GM18868 (cell line): ENCODE measurements at regions not wholly inside any gene's neighbourhood (a gene's known extent, or its start where the extent isn't known, plus 50 kb on each side); places are given as distances from the start of the nearest gene placed in this dataset.

Experiments
- ATAC-seq: cut with Tn5 transposase; IDR thresholded peaks from one replicate; pipeline ENCODE4 v1.9.1; 2021; ENCODE audit warnings: mild to moderate bottlenecking, moderate library complexity; ENCODE audit not compliant: unreplicated experiment

DNA sequence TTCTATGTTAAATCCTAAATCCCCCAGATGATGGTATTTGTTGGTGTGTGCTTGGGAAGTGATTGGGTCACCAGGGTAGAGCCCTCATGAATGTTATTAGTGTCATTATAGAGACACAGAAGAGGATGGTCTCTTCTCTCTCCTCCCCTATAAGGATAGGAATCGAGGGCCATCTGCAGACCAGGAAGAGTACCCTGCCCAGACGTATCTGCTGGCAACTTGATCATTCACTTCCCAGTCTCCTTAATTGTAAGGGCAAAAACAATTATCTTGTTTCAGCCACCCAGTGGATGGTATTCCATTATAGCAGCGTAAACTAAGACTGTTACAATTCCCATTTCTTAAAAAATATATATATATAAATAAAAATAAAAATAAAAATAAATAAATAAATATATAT lies 892.2 kb downstream of the SI start:
- ATAC-seq = no peak

DNA sequence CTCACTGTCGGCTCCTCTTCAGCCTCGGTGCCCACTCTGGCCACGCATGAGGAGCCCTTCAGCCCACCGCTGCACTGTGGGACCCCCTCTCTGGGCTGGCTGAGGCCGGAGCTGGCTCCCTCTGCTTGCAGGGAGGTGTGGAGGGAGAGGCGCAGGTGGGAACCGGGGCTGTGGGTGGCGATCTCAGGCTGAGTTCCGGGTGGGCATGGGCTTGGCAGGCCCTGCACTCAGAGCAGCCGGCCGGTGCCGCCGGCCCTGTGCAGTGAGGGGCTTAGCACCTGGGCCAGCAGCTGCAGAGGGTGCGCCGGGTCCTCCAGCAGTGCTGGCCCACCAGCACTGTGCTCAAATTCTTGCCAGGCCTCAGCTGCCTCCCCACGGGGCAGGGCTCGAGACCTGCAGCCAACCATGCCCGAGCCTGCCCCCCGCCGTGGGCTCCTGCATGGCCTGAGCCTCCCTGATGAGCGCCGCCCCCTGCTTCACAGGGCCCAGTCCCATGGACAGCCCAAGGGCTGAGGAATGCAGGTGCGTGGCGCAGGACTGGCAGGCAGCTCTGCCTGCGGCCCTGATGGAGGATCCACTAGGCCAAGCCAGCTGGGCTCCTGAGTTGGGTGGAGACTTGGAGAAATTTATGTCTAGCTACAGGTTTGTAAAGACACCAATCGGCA lies 899.1 kb downstream of the SI start:
- ATAC-seq = no peak

DNA sequence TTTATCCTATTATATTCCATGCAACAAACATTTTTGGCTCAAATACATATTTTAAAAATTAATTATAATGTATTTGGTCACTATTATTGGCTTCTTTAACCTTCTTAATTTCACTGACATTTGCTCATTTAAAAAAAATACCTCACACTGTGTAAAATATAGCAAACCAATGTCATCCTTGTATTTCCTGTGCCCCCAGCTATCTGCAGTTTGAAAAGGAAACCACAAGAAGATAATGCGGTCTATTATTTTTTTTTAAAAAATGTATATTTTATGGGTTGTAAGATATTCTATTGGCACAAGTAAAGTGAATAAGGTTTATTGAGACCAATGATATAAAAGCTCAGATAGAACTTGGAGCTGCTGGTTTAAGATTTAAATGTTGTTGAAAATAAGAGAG lies 904.2 kb downstream of the SI start:
- no peak for ATAC-seq

DNA sequence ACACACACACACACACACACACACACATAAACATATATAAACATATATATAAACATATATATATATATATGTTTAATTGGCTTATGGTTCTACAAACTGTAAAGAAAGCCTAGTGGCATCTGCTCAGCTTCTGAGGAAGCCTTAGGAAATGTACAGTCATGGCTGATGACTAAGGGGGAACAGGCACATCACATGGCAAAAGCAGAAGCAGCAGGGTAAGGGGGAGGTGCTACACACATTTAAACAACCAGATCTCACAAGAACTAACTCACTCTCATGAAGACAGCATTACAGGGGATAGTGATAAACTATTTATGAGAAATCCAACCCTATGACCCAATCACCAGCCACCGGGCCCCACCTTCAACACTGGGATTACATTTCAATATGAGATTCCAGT lies 922.9 kb downstream of the SI start:
- no peak for ATAC-seq

DNA sequence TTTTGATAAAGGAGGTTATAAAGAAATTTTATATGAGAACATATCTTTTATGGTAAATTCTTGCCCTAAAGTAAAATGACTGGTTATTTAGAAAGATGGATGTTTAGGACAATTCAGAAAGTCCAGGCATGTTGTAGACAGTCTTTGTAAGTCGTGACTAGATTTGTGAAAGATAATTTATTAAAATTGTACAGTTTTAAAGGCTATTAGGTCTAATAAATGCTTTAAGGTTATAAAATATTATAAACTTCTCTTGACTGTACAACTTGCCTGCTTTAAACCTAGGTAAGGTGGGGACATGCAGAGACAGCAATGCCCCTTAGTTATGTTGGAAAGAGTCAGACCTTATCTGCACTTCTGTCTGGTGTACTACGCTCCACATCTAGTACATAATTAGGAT lies 933.5 kb downstream of the SI start:
- ATAC-seq = no peak

DNA sequence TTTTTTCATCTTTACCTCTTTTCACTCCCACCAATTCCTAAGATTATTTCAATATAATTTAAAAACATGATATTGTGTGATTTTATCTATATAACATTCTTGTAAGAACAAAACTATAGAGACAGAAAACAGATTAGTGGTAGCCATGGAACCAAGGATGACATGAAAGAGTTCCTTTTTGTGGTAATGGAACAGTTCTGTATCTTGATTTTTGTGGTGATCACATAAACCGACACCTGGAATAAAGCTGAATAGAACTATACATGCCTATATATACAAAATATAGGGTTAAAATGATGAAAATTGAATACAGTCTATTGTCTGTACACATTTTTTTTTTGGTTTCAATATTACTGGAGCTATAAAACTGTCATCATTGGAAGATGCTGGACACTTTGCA lies 945.4 kb downstream of the SI start:
- ATAC-seq = no peak

DNA sequence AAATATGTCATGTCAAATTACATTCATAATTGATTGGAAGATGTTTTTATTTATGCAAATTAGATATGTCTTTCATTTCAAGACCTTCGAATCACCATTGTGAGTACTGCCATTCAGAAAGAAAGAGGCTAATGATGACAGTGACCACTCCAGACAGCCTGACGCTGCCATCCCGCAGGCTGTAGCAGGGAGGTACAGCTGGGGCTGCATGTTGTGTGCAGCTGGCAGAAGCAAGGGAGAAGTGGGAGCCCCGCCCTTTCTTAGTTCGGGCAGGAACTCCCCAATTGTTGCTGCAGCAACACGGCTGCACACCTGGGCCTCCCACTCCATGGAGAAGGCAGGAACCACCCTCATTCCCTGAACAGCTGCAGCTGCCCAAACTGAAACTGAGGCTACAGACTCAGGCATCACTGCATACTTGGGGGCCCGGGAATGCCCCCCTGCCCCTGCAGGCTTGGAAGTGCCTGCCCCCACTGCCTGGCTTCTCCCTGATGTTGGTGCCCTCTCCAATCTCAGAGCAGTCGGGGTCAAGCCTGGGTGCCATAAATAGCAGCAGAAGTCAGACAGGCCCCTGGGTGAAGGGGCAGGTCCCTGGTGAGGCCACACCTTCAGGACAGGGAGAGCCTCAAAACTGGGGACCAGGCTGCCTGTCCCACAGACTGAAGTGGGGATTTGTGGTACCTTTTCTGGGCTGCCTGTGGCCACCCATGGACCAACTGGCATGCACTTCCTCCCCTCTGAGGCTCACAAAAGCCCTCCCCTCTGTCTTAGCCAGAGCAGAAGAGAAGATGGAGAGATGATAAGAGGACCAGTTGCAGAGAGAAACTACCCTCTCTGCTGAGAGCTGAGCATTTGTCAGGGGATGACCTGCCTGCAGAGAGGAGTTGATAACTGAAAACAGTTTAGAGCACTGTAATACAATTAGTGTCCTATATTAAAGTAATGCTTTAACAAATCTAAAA lies 964.6 kb downstream of the SI start:
- no peak for ATAC-seq

DNA sequence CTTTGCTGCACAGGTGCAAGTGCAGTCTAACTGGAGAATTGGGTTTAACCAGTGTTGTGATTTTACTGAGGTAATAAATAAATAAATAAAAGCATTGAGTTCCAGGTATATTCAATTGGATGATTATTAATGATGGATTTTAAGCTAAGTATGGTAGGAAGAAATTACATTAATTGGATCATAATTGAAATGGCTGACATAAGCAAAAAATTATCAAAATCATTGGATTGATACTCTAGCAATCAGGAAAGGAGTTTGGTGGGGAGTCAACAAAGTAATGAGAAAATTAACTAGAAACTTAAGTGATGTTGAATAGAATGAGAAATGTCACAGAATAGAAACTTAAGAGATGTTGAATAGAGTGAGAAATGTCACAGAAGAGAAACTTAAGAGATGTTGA lies 981.9 kb downstream of the SI start:
- ATAC-seq = no peak

DNA sequence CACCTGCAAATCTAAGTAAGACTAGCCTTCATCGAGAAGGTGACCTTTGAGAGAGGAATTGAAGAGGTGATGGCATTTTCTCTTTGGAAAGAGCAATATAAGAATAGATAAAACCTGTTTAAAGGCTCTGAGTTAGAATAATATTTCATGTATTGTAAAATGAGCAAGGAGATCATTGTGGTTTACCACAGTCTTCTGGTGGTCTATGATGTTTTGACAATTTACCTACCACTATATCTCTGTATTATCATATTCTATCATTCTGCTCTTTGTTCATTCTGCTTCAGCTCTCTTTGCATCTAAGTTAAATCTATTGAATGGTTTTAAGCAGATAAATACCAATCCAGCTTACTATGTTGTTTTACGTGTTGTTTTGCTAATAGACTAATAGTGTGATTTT lies 982.3 kb downstream of the SI start:
- no peak for ATAC-seq

DNA sequence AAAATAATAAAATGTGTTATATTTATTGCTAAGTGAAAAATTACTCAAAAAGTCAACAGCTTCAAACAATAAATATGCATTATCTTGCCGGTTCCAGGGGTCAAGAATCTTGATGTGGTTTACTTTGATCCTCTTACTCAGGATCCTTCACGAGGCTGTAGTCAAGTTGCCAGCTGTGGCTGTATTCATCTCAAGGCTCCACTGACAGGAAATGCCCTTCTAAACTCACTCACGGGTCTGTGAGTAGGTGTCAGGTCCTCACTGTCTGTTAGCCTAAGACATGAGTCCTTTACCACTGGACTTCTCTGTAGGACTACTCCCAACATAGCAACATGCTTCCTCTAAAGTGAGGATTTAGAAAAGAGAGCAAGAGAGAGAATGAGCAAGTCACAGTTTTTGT lies 983.0 kb downstream of the SI start:
- no peak for ATAC-seq

DNA sequence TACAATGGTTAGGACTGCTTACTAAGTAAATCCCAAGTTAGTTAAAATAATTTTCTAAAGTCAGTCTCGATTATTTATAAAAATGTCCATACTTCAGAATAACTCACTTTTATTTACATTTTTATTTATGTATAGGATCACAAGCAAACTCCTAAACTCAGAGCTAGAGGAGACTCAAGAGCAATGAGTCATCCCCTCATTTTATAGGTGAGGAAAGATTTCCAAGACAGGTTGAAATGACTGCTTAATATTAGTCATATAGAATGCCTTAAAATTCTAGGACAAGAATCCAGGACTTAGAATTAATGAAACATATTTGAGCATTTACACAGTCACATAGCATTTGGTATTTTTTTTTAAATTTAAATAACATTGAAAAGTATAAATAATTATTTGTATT lies 983.8 kb downstream of the SI start:
- no peak for ATAC-seq

DNA sequence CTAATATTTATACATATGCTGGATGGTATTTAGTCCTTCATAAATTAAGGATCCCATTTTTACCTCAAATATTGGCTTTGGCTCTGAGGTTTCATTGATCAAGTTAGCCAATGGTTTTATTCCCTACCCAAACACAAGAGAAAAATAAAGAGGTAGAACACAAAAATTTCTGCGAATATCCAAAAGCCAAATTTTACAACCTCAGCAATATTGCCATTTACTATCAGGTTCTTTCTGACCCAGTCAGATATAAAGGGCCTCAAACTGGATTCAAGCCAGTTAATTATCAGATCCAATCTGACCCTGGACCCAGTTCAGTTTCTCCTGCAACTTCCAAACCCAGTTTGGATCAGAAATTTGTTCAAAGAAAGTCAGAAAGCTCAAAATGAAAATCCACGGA lies 998.1 kb downstream of the SI start:
- ATAC-seq = no peak

DNA sequence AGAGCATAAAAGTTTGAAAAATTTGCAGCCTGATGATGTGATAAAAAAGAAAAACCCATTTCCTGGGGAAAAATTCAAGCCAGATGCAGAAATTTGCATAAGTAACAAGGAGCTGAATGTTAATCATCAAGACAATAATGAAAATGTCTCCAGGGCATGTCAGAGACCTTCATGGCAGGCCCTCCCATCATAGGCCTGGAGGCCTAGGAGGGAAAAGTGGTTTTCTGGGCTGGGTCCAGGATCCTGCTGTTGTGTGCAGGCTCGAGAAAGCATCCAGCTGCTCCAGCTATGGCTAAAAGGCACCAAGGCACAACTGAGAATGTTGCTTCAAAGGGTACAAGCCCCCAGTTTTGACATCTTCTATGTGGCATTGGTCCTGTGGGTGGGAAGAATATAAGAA lies 1014.0 kb downstream of the SI start:
- ATAC-seq = no peak

DNA sequence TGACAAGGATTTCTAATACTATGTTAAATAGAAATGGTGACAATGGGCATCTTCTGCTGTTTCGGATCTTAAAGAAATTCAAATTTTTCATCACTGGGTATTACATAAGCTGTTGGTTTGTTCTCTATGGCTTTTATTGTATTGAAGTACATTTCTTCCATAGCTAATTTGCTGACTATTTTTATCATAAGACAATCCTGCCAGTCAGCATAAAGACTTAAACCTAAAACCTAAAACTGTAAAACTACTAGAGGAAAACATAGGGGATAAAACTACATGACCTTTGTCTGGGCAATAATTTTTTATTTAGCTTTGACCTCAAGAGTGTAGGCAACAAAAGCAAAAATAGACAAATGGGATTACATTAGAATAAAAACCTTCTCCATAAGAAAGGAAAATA lies 1017.4 kb downstream of the SI start:
- ATAC-seq = no peak

DNA sequence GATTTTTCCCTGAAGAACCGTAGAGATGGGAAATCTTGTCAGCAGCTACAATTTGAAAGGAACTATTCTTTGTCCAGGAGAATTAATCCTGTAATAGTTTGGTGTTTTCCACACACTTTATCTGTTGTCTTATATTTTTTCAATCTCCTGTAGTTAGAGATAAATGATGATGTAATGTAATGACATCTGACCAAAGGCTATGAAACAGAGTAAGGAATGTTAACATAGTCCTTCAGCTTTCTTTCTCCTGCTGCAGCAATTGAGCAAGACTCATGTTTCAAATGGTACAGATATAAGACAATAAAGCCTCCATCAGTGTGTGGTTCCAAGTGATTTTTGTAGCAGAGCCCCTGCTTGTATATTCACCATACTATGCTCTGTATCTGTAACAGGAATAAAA lies 1028.4 kb downstream of the SI start:
- no peak for ATAC-seq

DNA sequence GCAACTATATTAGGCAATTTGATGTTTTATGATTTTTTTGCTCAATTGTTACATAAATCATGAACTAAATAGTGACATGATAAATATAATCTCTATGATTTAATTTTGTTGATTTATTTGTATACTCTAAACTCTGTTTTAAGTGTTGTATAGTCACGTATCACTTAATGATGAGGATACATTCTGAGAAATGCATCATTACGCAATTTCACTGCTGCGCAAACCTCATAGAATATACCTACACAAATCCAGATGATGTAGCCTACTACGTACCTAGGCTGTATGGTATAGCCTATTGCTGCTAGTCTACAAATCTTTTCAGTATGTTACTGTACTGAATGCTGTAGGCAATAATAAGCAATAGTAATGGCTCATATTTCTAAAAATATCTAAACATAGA lies 1029.8 kb downstream of the SI start:
- ATAC-seq = no peak

DNA sequence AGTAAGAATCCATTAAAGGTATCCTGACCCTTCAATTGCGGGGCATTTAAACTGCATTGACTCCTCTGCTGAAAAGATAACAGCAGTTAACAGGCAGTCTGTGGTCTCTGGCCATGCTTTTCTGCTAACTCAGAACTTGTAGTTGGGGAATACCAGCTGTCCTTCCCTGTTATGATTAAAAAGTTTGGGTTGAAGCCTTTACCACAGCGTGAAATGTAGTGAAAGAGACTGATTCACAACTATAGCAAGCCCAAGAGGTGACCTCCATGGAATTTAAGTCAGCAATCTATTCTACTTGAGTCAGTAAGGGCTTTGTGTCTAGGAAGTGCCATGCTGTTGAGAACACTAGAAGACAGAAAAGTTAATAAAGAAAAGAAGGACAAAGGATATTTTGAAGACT lies 1037.3 kb downstream of the SI start:
- no peak for ATAC-seq

DNA sequence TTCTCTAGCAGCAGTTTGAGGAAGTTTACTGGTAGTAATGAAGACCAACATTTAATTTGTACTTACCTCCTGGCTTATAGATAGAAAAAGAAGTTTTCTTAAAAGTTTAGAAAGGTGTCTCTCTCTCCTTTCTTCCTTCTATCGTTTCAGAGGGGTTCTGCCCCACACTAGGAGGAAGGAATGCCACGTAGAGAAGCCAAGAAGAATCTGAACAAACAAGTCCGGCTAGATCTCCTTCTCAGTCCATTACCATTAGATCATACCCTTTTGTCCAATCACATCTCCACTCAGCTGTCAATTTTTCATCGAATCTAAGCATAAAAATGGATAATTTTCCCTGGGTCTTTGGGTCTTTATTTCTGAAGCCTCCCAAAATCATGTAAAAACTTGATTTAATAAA lies 1048.1 kb downstream of the SI start:
- ATAC-seq = no peak

DNA sequence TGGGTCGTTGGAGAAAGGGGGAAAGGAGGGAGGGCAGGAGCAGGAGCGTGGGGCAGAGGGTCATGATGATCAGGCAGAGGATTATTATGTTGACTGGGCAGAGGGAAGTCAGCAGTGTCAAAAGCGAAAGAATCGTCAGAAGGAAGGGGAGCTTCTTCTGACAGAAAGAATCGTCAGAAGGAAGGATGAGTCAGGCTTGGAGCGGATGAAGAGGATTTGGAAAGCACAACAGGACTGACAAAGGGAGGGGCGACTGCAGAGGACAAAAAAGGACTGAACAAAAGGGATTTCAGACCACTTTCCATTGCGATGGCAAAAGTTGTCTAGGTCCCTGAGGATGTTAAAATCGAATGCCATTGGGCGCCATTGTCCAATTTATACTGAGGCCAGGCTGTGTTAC lies 1053.5 kb downstream of the SI start:
- ATAC-seq = no peak

DNA sequence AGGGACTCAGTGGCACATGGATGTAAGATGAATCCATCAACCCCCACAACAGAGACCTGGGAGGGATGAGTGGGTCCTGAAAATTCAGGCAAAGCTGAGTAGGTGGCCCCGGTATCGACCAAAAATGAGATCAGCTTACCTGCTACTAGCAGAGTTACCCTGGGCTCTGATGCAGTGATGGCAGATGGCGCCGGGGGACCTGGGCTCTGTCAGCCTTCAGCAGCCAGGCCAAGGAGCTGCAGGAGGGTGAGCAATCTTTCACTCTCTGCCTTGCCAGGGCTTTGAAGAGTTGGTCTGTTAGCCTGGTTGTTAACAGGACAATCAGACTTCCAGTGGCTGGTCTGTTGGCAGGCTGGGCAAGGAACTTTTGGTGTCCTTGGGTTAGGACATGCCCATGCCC lies 1054.8 kb downstream of the SI start:
- no peak for ATAC-seq

DNA sequence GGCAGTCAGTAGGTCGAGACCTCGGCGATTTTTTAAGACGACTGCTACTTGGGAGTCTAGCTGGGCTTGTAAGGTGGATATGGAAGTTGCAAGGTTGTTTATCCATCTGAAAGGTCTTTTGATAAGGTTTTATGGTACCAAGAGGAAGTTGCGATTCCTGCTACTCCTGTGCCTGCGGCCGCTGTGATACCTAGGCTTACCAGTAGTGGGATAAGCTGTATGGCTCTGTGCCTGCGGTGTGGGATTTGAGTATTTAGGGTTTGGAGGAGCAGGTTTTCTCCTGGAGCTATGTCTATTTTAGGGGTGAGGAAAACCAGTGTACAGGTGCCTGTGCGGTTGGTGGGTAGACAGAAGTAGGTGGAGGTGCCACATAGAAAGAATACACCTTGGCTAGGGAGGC lies 1059.8 kb downstream of the SI start:
- no peak for ATAC-seq

DNA sequence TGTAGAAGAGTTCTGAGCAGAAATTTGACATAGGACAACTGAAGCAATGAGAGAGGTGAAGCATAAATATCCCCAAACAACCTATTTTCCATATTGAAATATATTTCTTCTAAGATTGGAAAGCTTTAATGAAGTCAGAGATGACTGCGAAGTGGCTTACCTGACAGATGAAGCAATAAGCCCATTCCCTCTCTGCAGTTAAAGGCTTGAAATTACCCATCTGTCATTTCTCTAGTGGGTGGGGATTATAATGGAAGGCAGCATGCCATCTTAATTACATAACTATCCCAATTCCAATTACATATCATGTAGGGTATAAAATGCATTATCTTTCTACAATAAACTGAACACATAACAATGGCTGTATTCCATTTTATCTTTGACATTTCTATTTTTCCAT lies 1070.5 kb downstream of the SI start:
- ATAC-seq = no peak

DNA sequence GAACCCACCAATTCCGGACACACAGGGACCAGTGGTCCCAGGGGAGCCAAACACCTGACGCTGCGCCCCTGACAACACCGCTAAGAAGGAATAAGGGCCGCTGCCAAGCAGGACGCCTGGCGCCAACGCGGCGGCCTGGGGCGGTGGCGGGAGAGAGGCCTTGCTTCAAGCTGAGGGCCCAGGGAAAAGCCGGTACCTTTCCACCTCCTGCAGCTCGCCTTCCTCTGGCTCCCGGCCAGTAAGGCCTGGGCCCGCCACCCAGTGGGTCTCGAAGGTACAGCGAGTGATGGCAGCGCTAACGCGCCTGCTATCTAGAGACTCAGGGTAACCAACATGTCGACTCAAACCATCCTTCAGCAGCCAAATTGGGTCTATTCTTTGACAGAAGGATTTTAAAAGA lies 1074.1 kb downstream of the SI start:
- ATAC-seq = no peak
